Upper lobe of right lung (tissue), 1 donor: ENCODE measurements at regions not wholly inside any gene's neighbourhood (a gene's known extent, or its start where the extent isn't known, plus 50 kb on each side); places are given as distances from the start of the nearest gene placed in this dataset.

Experiments
- ATAC-seq: fragments of 200-7000 bp; cut with Tn5 transposase; one replicate; pipeline ENCODE4 v1.9.1; 2020; ENCODE audit warnings: mild to moderate bottlenecking, moderate library complexity
- DNase-seq: peaks from one replicate; pipeline ENCODE4 v3.0.0-alpha.2; 2020
- H3K27ac ChIP-seq: fragments of 200-600 bp; one replicate; pipeline ENCODE4 v1.8.0; 2022
- H3K27me3 ChIP-seq: fragments of 200-600 bp; one replicate; pipeline ENCODE4 v1.8.0; 2022; ENCODE audit warnings: mild to moderate bottlenecking
- H3K36me3 ChIP-seq: fragments of 200-600 bp; one replicate; pipeline ENCODE4 v1.8.0; 2022
- H3K4me1 ChIP-seq: fragments of 200-600 bp; one replicate; pipeline ENCODE4 v1.8.0; 2022
- H3K4me3 ChIP-seq: fragments of 200-600 bp; one replicate; pipeline ENCODE4 v1.8.0; 2022; ENCODE audit warnings: mild to moderate bottlenecking
- H3K9me3 ChIP-seq: fragments of 200-600 bp; one replicate; pipeline ENCODE4 v1.8.0; 2022
- CTCF ChIP-seq: fragments of 200-600 bp; IDR thresholded peaks from one replicate; pipeline ENCODE4 v1.8.0; 2022; ENCODE audit warnings: antibody characterized with exemption
- intact Hi-C: fragments of 100-400 bp; cut with DNase I; formaldehyde crosslinking; loops from one replicate; pipeline ENCODE4 v1.11.0; 2022
- donor health status: DM: no; HTN: yes; CAD: no; lungs with severe emphysema.

- TF ChIP-seq CTCF: no peak
- no peak overlapping the region for H3K27ac ChIP-seq
- H3K36me3 ChIP-seq: no peaks in the 10 kb centered on the region
- DNase-seq (no peak), ATAC-seq (no peak)
- intact Hi-C loops: no loop called here
- no peaks in the 10 kb centered on the region for H3K9me3 ChIP-seq
- no peaks in the 10 kb centered on the region for H3K27me3 ChIP-seq
- peaks cover 10% of the 10 kb centered on the region for H3K4me1 ChIP-seq
- H3K4me3 ChIP-seq: no peak overlapping the region
Observed at GRCh38 chr6:121499666-121500065, 64.2 kb downstream of the GJA1 start.

GRCh38 chr6:121503589-121503991, 68.1 kb downstream of the GJA1 start:
- Histone ChIP-seq H3K27ac (peak overlapping the region; percentile 36), H3K4me1 (peaks cover 18% of the 10 kb centered on the region), H3K36me3 (no peaks in the 10 kb centered on the region), H3K4me3 (no peak overlapping the region), H3K27me3 (no peaks in the 10 kb centered on the region), H3K9me3 (no peaks in the 10 kb centered on the region)
- intact Hi-C loops: no loop called here
- no peak for DNase-seq
- no peak for TF ChIP-seq CTCF
- no peak for ATAC-seq

GRCh38 chr6:121504227-121504626, 68.8 kb downstream of the GJA1 start:
- Histone ChIP-seq H3K9me3 (no peaks in the 10 kb centered on the region), H3K4me3 (no peak overlapping the region), H3K27me3 (no peaks in the 10 kb centered on the region), H3K27ac (peak overlapping the region; percentile 36), H3K36me3 (no peaks in the 10 kb centered on the region), H3K4me1 (peaks cover 18% of the 10 kb centered on the region)
- intact Hi-C loops: no loop called here
- TF ChIP-seq CTCF: no peak
- no peak for DNase-seq
- ATAC-seq: peak; percentile 85

- DNase-seq: no peak
- Histone ChIP-seq H3K36me3 (no peaks in the 10 kb centered on the region), H3K4me3 (no peak overlapping the region)
Observed at GRCh38 chr6:121505284-121505683, 69.8 kb downstream of the GJA1 start.

GRCh38 chr6:121506761-121507754, 71.6 kb downstream of the GJA1 start:
- ATAC-seq (no peak), DNase-seq (no peak)
- no peaks in the 10 kb centered on the region for H3K36me3 ChIP-seq
- H3K27me3 ChIP-seq: no peaks in the 10 kb centered on the region
- intact Hi-C loops: no loop called here
- no peak overlapping the region for H3K27ac ChIP-seq
- no peak for TF ChIP-seq CTCF
- peaks cover 18% of the 10 kb centered on the region for H3K4me1 ChIP-seq
- H3K9me3 ChIP-seq: no peaks in the 10 kb centered on the region
- H3K4me3 ChIP-seq: no peak overlapping the region

More at GRCh38 chr6:121505284-121505683, 69.8 kb downstream of the GJA1 start:
- Histone ChIP-seq H3K9me3 (no peaks in the 10 kb centered on the region), H3K27ac (no peak overlapping the region), H3K4me1 (peaks cover 18% of the 10 kb centered on the region), H3K27me3 (no peaks in the 10 kb centered on the region)
- intact Hi-C loops: no loop called here
- TF ChIP-seq CTCF: no peak
- no peak for ATAC-seq
